ENCODE measurements at regions not wholly inside any gene's neighbourhood (a gene's known extent, or its start where the extent isn't known, plus 50 kb on each side); places are given as distances from the start of the nearest gene placed in this dataset.

GRCh38 chr5:162785673-162786072, 651.7 kb upstream of the CCNG1 start:
- WGBS (ENCODE audit: insufficient coverage), result no CpG with 5 or more reads among the region's 1 CpG
- intact Hi-C loops (cut with micrococcal nuclease), result no loop called here

GRCh38 chr5:162786234-162786633, 651.2 kb upstream of the CCNG1 start:
- Mint-ChIP-seq H3K4me1 (no peaks in the 10 kb centered on the region), H3K9me3 (ENCODE audit: insufficient read depth) (peaks cover 12% of the 10 kb centered on the region), H3K27ac (no peak overlapping the region), H3K4me3 (no peak overlapping the region), H3K27me3 (no peaks in the 10 kb centered on the region)
- Histone ChIP-seq H3K4me3 (ENCODE audit: control extremely low read depth in 1 of 5, extremely low read depth in 1 of 5, insufficient read depth in 1 of 5, low read depth in 2 of 5, low read length in 4 of 5) (no peak overlapping the region), H3K9me3 (ENCODE audit: control extremely low read depth in 1 of 3, control insufficient read depth in 2 of 3, insufficient read depth in 1 of 3, low read length in 2 of 3) (no peaks in the 10 kb centered on the region), H3K36me3 (replicated peaks in 1 of 2; ENCODE audit: control extremely low read depth in 1 of 2, control insufficient read depth in 1 of 2, extremely low read depth in 1 of 2, insufficient read depth in 2 of 2, low read length in 1 of 2) (no peaks in the 10 kb centered on the region), H3K27me3 (replicated peaks in 1 of 4; ENCODE audit: control extremely low read depth in 1 of 4, control insufficient read depth in 3 of 4, insufficient read depth in 4 of 4, low read length in 3 of 4) (no peaks in the 10 kb centered on the region), H3K4me1 (ENCODE audit: control insufficient read depth in 2 of 2, insufficient read depth in 2 of 2, low read length in 2 of 2) (no peaks in the 10 kb centered on the region), H3K9ac (ENCODE audit: low read length) (no peak overlapping the region), H3K79me2 (ENCODE audit: control insufficient read depth, insufficient read depth, low read length) (no peaks in the 10 kb centered on the region), H3K4me2 (replicated peaks; ENCODE audit: low read depth, low read length, poor library complexity, severe bottlenecking) (no peak overlapping the region), H2AFZ (ENCODE audit: insufficient read depth, low read depth, low read length, poor library complexity, severe bottlenecking) (no peak overlapping the region), H4K20me1 (ENCODE audit: control insufficient read depth, insufficient read depth, low read length, poor library complexity, severe bottlenecking) (no peaks in the 10 kb centered on the region), H3K27ac (ENCODE audit: low read length in 2 of 2) (no peak overlapping the region)
- ChIA-PET POLR2A (no interaction called here), CTCF (no interaction called here)
- DNase-seq (no peak), ATAC-seq (ENCODE audit: low read depth) (no peak)
- WGBS (ENCODE audit: insufficient coverage), result no CpG with 5 or more reads among the region's 1 CpG
- intact Hi-C loops (cut with micrococcal nuclease), result no loop called here
- TF ChIP-seq, protein P1, sequence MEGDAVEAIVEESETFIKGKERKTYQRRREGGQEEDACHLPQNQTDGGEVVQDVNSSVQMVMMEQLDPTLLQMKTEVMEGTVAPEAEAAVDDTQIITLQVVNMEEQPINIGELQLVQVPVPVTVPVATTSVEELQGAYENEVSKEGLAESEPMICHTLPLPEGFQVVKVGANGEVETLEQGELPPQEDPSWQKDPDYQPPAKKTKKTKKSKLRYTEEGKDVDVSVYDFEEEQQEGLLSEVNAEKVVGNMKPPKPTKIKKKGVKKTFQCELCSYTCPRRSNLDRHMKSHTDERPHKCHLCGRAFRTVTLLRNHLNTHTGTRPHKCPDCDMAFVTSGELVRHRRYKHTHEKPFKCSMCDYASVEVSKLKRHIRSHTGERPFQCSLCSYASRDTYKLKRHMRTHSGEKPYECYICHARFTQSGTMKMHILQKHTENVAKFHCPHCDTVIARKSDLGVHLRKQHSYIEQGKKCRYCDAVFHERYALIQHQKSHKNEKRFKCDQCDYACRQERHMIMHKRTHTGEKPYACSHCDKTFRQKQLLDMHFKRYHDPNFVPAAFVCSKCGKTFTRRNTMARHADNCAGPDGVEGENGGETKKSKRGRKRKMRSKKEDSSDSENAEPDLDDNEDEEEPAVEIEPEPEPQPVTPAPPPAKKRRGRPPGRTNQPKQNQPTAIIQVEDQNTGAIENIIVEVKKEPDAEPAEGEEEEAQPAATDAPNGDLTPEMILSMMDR (IDR thresholded peaks at IDR 0.05), result no peak
- no peak for TF ChIP-seq EZH2 (IDR thresholded peaks at IDR 0.05; ENCODE audit: borderline replicate concordance, insufficient read depth, low read depth, low read length, poor library complexity, severe bottlenecking)

More at GRCh38 chr5:162785673-162786072, 651.7 kb upstream of the CCNG1 start:
- Histone ChIP-seq H3K36me3 (replicated peaks in 1 of 2; ENCODE audit: control extremely low read depth in 1 of 2, control insufficient read depth in 1 of 2, extremely low read depth in 1 of 2, insufficient read depth in 2 of 2, low read length in 1 of 2) (no peaks in the 10 kb centered on the region), H3K27me3 (replicated peaks in 1 of 4; ENCODE audit: control extremely low read depth in 1 of 4, control insufficient read depth in 3 of 4, insufficient read depth in 4 of 4, low read length in 3 of 4) (no peaks in the 10 kb centered on the region), H4K20me1 (ENCODE audit: control insufficient read depth, insufficient read depth, low read length, poor library complexity, severe bottlenecking) (no peaks in the 10 kb centered on the region), H3K9ac (ENCODE audit: low read length) (no peak overlapping the region), H3K9me3 (ENCODE audit: control extremely low read depth in 1 of 3, control insufficient read depth in 2 of 3, insufficient read depth in 1 of 3, low read length in 2 of 3) (no peaks in the 10 kb centered on the region), H3K4me1 (ENCODE audit: control insufficient read depth in 2 of 2, insufficient read depth in 2 of 2, low read length in 2 of 2) (no peaks in the 10 kb centered on the region), H3K27ac (ENCODE audit: low read length in 2 of 2) (no peak overlapping the region), H2AFZ (ENCODE audit: insufficient read depth, low read depth, low read length, poor library complexity, severe bottlenecking) (no peak overlapping the region), H3K4me2 (replicated peaks; ENCODE audit: low read depth, low read length, poor library complexity, severe bottlenecking) (no peak overlapping the region), H3K4me3 (ENCODE audit: control extremely low read depth in 1 of 5, extremely low read depth in 1 of 5, insufficient read depth in 1 of 5, low read depth in 2 of 5, low read length in 4 of 5) (no peak overlapping the region), H3K79me2 (ENCODE audit: control insufficient read depth, insufficient read depth, low read length) (no peaks in the 10 kb centered on the region)
- Mint-ChIP-seq H3K4me1 (no peaks in the 10 kb centered on the region), H3K27me3 (no peaks in the 10 kb centered on the region), H3K4me3 (no peak overlapping the region), H3K27ac (no peak overlapping the region), H3K9me3 (ENCODE audit: insufficient read depth) (peaks cover 12% of the 10 kb centered on the region)
- CTCF ChIA-PET, result no interaction called here
- no peak for ATAC-seq (ENCODE audit: low read depth)
- TF ChIP-seq EZH2 (IDR thresholded peaks at IDR 0.05; ENCODE audit: borderline replicate concordance, insufficient read depth, low read depth, low read length, poor library complexity, severe bottlenecking), result no peak
- TF ChIP-seq, protein P1 (IDR thresholded peaks at IDR 0.05), result no peak
- DNase-seq, result no peak
- POLR2A ChIA-PET, result no interaction called here

Measured in B cell (primary cell).